Hypothalamus (tissue), 51 donors: ENCODE measurements at regions not wholly inside any gene's neighbourhood (a gene's known extent, or its start where the extent isn't known, plus 50 kb on each side); places are given as distances from the start of the nearest gene placed in this dataset.
"Not testable (repeated sequence)": the region's sequence is repeated elsewhere in the genome, so short reads cannot be mapped to it uniquely, and the experiment has no call there.

Experiments used
- DNase-seq, 51 donors: peaks; one replicate each; lab custom pipeline; 2025; lab: John Stamatoyannopoulos, UW

DNA sequence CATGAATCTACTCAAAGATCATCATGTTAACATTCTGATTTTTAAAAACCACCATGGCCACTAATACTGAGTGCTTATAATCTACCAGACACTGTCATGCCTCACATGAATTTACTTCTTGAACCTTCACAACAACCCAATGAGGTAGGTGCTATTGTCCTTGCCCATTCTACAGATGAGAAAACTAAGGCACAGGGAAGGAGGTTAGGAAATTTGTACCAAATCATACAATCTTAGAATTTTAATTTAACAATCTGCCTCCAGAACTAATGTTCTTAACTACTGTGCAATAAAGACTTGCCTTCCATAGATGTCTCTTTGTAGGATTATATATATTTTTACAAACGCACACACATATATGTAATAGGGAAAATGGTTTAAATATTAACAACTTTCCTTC is 269.5 kb downstream of the ALDH8A1 start:
- no peak for DNase-seq

DNA sequence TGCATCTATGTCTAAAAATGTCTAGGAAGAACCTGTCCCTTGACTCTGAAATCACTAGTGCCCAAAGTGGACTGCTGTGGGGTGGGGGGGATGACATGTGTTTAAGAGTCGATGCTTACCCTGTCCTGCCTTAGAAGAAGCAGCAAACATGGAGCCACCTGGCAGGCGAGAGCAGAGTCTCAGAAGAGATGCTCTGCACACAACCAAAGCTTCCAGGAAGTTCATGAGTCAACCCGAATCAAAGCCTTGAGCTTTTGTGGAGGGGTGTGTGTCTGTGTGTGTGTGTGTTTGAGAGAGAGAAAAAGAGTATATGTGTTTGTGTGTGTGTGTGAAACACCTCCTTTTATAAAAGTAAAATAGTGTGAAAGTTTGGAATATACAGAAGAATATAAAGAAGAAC is 269.9 kb downstream of the ALDH8A1 start:
- DNase-seq: no peak

DNA sequence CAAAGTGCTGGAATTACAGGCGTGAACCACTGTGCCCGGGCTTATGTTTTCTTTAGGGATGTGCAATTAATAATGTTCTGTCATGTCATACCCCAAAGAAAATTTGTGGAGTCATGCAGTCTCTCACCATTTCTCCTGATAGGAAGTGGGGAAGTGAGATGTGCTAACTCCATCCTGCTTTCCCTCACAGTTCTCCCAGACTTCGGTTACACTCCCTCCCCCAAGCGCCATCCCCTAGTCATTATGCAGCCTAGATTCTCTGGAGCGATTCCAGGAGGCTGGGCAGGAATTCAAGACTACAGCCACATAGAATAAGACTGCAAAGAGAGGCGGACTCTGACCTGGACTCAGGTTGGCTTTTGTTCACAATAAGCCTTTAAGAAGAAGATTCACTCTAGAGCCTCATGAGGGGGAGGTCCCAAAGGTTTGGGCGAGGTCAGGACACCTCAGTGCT is 271.4 kb downstream of the ALDH8A1 start:
- peak in 34 of 51 donors; percentile 3 to 71 (median 34) for DNase-seq

DNA sequence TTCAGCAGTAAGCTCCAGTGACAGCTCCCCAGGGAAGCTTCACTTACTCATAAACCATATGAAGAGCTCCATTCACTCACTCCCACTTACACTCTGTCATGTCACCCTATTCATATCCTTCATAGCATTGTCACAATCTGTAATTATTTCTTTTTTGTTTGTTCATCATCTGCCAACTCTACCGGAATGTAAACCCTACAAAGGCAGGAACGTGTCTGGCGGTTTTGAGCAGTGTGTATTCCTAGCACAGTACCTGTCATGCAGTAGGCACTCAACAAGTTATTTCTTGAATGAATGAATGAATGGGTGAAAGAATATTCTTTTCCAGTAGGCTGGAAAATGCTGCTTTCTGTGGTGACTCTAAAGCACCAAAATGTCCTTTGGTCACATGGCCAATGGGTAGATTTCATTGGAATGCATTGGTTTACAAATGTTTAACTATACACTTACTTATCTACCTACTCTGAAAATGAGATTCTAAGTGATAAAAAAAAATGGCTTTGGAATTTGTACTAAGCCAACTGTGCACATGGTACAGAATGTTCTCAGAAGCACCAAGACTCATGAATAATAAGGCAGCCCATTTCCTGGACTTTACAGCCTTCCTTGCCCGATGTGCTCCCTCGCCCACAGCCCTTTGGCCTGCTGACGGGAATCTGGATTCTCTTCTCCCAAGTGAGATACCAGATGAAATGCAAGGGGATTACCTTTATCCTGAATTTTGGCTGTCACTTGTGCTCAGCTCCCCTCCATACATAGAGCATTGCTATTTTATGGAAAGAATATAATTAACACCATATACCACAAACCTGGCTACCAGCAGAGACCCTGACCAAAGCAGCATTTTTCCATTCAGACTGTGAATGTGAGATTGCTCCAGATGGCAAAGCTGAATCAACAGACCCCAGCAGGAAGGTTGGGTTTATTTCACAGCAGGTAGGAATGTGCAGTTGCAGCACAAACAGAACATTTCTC is 273.3 kb downstream of the ALDH8A1 start:
- DNase-seq: no peak

DNA sequence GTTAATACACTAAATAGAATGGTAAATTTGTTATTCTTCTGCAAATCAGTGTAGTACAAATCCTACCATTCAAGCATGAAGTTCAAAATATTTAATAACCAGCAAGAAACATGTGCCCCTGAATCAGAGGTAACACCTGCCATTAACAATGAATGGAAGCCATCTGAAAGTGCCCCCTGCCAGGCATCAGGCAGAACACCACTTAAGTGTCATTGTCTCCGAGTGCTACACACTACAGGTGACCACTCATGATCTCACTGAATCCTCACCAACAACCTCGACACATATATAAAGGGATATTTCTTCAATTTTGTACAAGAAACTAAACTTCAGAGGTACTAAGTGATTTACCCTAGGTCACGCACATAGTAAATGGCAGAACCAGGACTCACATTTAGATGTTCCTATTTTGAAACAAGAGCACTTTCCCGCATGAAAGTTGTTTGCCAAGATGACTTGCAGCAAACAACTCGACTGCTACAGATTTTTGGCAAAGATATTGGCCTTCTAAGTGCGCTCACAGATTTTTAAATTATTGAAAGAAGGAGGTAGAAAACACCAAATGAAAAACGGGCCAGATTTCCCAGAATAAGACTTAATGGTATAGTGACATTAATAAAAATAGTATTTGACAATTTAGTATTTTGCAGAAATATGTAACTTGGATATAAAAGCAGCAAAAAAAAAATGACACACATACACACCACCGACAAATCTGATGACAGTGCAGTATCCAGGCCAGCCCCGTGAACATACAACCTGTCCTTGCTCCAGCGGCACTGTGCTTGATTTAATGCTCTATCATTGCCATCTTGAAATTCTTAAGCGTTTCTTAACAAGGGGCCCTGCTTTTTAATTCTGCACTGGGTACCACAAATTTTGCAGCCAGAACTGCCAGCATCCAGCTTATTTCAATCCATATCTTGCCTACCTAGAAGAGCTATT is 274.5 kb downstream of the ALDH8A1 start:
- no peak for DNase-seq

DNA sequence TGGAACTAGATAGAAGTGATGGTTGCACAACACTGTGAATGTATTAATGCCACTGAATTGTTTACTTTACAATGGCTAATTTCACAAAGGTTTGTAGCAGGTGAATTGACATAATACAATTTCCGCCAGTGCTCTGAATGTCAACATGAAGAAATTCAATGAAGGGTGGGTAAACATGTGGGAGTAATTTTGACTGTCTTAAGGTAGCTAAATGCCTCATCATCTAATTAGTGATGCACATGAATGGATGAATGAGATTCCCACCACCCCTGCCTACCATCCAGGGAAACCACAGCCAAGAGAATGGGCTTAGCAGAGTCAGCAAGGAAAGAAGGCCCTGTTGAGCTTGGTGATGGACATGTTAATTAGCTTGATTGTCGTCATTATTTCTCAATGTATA is 275.3 kb downstream of the ALDH8A1 start:
- no peak for DNase-seq

DNA sequence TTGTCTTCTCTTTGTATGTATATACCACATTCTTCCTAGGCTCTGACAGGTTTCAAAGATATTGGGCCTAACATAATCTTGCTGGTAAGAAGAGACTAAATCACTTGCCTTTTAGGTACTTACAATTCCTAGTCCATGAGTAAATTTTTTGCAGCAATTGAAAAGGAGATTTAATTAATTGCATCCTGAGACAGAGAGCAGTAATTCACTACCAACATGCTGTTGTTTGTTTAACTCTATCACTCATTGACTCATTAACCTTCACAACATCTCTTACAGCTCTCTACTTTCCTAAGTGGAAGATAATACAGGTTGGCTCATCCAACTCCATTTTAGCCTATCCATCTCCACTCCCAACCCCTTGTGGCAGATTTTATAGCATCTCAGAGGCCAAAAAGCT is 280.4 kb downstream of the ALDH8A1 start:
- DNase-seq: no peak

DNA sequence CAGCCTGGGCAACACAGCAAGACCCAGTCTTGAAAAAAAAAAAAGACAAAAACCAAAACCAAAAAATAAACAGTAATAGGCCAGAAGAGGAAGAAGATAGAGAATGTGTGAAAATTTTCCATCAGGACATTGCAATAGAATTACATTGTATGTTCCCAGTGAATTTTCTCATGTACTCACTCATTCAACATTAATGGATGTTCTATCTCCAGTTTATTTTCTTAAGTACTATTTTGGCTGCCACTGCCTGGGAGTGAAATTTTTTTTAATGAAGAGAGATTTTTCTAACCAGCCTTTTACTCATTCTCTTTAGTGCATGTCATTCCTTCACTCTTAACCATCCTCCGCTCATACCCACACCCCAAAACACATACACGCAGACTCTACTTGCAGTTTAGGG is 282.8 kb downstream of the ALDH8A1 start:
- DNase-seq: no peak

DNA sequence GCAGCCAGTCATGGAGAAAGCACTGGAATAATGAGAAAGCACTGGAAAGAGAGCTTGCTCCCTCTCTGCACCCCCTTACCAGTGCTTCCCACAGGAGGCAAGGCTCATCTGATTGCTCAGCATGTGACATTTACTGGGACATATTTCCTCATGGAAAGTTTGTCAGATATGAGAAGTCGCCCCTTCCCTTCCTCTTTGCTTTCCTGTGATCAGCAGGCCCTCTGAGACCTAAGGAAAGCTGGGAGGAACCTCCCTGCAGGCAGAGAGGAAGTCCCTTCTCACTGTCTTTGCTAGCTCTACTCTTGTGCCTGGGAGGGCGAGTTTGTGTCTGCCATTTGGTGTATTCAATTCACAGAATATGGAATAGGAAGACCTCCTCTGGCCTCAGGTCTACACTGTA is 283.8 kb downstream of the ALDH8A1 start:
- DNase-seq: no peak

DNA sequence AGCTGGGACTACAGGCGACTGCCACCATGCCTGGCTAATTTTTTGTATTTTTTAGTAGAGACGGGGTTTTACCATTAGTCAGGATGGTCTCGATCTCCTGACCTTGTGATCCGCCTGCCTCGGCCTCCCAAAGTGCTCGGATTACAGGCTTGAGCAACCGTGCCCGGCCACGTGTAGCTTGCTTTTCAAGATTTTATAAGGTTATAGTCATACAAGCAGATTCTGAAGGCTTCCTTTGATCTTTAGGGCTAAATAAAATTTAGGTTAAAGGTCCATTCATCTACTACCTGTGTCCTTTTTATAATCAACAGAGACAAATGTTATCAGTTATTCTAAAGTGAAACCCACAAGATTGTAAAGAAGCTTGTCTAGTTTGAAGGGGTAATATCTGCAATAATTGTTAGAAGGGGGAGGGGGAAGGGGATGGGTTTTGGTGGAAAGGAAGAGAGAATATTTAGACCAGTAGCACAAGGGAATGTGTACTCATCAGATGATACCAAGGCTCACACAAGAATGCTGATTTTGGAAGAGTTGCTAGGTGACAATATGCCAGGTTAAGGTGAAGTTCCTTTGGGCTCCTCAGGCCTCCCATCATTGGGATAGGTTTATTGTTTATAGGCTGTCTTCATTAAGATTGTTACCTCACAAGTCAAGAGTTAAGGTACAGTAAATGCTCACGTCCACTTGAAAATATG is 284.7 kb downstream of the ALDH8A1 start:
- no peak for DNase-seq

DNA sequence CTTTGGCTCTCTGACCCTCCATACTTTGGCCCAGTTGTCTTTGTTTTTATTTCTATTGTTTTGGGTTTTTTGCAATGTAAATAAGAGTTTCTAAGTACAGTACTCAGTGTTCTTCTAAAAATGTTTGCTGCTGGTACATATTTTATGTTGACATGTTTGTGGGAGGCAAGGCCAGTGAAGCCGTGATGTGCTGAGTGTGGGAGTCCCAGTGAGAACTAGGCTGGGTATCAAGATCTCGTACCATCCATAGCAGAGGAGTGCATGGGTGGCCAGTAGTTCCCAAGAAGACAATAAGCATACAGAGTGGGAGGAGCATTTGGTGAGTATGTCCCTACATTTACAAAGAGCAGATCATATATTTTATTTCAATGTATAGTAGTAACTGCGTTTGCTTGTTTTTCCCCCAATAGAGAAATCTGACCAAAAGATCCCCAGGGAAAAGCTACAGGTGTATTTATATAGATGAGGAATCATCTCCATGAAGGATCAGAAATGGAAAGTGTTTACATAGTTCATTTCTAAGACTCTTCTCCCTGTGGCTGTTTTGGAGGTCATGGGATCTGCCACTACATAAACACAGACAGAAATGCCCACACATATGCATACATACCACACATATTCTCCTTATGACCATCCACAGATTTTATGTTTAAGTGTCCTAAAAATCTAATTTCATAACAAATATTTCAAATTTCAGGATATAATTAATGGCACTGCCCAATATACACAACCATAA is 285.9 kb downstream of the ALDH8A1 start:
- DNase-seq: no peak

DNA sequence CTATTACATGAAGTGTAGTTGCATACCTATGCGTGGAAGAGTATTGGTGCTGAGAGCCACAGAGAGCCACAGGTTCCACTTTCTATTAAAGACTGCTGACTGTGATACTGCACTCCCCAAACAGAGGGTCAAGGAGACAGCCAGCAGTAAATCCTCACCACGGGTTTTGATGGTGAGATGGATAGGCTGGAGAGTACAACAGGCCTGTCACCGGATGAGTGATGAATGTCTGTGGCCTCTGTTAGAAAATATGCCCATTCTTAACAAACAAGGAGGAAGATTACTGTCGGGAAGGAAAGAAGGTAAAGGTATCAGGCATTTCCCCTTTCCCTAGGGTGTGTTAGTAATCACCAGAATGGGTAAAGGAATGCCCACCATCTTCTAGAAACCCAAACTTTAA is 286.5 kb downstream of the ALDH8A1 start:
- DNase-seq: no peak

DNA sequence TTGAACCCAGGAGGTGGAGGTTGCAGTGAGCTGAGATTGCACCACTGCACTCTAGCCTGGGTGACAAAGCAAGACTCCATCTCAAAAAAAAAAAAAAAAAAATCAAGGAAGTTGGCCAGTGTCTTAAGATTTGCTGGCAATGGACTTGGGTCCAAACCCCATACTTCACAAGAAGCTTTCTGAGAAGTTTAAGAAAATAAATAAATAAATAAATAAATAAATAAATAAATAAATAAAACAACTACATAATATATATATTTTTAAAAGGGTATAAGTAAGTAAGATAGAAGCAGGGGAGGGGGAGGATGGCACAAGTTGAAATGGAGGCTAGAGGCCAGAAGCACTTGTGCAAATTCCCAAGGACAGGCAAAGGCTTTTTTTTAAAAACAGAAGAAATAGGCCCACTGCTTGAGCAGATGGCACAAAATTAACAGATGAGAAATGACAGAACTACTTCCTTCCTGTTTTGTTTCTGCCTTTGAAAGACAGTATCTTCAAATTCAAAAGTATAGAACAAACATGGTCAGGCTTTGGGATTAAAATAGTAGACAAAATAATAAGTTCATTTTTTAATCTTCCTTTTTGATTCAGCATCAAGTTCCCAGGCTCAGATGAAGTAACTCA is 287.7 kb downstream of the ALDH8A1 start:
- no peak for DNase-seq

DNA sequence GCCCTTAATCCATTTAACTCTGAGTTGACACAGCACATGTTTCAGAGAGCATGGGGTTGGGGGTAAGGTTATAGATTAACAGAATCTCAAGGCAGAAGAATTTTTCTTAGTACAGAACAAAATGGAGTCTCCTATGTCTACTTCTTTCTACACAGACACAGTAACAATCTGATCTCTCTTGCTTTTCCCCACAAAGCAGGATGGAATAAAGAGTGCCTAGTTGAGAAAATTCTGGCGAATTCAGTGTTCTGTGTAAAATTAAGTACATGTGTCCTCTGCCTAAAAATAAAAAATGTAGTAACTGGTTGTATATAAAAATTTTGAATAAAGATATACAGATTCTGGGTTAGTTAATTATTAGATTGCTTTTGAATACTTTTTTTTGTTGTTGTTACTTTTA is 290.0 kb downstream of the ALDH8A1 start:
- not testable (repeated sequence) for DNase-seq

DNA sequence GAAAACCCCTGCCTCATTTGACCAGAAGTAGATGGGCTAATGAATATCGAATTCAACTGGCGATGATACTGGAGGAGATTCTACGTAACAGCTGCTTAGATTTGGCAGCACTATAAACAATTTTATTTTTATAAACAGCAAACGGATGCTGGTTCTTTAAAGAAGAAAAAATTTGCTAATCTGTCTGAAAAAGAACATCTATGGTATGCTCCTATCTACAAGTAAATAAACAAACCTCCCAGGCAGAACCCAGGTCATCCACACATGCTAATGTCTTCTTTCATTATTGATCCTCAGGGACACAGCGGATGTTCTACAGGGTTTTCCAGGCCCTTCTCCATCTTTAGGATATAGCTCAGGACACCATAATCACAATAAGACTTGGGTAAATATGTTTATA is 291.3 kb downstream of the ALDH8A1 start:
- DNase-seq: no peak

DNA sequence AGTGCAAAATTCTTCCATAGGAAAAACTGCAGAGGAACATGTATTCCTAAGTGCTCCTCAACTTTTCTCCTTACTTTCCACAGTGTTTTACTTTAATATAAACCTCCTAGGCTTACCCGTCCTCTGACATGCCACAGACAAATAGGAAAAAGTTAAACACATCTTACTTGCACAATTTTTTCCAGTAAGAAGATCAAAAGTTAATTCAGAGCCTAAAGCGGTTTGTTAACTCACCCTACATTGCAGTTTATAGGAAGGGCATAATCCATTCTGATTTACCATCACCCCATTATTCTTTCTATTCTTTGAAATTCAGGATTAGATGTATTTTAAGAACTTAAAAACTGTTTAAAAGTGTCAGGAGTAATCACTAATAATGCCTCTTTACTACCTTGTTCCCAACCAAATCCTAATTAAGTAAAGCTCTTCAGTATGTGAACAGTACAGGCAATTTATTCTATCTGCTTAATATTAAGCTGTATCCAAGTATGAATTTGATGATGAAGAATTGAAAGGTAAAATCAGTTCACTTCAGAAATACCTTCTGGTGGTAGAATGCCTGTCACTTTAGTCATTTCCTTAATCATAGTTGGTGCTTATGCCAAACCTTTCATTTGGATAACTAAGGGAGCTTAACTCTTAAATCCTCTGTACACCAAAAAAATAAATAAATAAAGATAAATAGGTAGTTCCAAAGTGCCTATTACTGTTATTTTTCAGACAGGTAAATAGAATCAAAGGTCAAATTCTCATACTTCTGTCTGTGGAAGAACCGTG is 292.0 kb downstream of the ALDH8A1 start:
- DNase-seq: no peak

DNA sequence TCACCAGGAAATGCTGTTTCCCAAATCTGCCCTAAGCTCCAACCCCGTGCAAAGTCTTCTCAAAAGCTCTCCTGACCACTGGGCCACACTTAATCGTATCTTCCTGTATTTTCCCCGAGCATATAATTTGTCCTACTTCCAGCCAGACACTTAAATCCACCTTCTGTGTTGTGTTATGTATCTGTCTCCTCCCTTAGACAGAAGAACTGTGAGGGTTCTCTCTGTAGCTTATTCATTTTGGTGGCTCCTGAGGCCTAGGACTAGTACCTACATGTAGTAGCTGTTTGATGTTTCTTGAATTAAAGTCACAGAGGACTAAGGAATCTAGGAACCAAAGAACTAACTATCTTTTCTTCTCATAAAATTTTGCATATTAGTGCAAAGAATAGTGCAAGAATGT is 292.6 kb downstream of the ALDH8A1 start:
- DNase-seq: no peak

DNA sequence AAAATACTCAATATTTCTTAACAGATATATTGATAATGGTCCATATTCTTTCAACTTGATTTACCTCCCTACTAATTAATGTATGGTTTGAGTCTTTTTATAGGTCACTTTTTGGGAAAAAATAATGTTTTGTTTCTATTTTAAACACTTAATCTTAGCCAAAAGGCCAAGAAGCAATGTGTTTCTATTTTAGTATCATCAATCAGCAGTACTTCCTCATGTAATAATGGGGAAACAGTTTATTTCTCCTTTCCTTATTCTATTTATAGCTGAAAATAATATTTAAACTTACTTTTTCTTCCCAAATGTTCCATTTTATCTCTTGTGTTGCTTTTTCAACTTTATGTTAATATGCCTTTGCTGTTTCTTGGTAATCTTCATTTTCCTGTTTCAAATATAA is 295.1 kb downstream of the ALDH8A1 start:
- no peak for DNase-seq

DNA sequence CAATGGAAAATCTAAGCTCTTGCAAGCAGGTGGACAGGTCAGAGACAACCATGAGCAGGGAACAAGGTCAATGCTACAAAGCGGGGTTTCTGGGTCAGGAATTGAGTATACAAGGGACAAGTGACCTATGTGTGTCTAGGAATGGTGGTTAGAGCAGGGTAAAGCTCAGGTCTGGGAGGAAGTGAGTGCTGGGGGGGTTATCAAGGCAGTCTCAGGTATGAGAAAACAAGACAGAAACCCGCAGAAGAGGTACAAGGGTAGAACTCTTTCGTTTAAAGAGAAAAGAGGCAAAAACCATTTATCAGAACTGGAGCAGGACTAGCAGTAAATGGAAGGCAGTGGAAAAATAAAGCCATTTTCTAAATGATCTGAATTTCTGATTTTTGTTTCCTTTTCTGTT is 298.4 kb downstream of the ALDH8A1 start:
- no peak for DNase-seq
